GM13976 (cell line): ENCODE measurements at regions not wholly inside any gene's neighbourhood (a gene's known extent, or its start where the extent isn't known, plus 50 kb on each side); places are given as distances from the start of the nearest gene placed in this dataset.

Experiments
- DNase-seq: peaks from one replicate; pipeline ENCODE4 v3.0.0; 2012; ENCODE audit warnings: low spot score
- in situ Hi-C: fragments of 300-500 bp; cut with MboI; formaldehyde crosslinking; loops from one replicate; pipeline ENCODE4 v1.12.0; 2022; ENCODE audit warnings: low sequenced_read_pairs, mixed read lengths, inconsistent platforms; ENCODE audit not compliant: unreplicated experiment
- TF ChIP-seq, protein P1 (sequence below): IDR thresholded peaks from 2 replicates; pipeline ENCODE4 v1.5.1; 2012; ENCODE audit warnings: borderline replicate concordance, mild to moderate bottlenecking; ENCODE audit not compliant: insufficient read depth; ENCODE audit errors: extremely low read depth, missing control alignments, control extremely low read depth

DNA sequence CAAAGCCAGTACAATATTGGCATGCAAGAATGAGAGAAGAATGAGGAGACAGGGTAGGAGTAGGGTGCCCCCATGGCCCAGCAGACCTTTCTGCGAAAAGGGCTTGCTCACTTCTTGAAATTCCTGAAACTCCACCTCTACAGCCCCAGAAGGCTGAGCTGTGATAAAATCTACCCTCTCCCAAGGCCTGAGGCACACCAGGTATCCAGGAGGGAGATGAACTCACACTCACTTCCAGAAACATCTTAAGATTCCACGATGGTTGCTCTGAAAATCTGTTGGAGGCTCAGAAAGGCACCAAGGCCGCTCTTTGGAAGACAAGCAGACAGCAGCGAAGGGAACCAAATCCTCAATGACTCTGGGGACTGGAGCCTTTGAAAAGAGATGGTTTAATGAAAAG lies 297.5 kb downstream of the UACA start:
- TF ChIP-seq, protein P1, sequence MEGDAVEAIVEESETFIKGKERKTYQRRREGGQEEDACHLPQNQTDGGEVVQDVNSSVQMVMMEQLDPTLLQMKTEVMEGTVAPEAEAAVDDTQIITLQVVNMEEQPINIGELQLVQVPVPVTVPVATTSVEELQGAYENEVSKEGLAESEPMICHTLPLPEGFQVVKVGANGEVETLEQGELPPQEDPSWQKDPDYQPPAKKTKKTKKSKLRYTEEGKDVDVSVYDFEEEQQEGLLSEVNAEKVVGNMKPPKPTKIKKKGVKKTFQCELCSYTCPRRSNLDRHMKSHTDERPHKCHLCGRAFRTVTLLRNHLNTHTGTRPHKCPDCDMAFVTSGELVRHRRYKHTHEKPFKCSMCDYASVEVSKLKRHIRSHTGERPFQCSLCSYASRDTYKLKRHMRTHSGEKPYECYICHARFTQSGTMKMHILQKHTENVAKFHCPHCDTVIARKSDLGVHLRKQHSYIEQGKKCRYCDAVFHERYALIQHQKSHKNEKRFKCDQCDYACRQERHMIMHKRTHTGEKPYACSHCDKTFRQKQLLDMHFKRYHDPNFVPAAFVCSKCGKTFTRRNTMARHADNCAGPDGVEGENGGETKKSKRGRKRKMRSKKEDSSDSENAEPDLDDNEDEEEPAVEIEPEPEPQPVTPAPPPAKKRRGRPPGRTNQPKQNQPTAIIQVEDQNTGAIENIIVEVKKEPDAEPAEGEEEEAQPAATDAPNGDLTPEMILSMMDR, result no peak
- in situ Hi-C loops, result no loop called here
- no peak for DNase-seq

DNA sequence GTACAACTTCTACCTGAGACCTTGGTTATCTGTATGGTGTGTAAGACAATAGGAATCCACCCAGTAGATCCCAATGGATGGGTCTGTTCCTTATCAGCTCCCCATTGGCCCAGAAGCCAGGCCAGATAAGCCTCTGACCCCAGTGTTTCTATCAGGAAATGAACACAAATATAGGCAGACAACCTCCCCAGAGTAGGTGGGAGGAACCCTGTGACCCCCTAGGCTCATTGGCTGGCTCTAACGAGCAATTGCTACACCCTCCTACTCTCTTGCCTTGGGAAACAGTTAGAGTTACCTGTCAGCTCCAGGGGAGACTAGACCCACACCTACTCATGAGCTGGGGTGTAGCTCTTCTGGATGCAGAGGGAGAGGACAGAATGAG lies 299.9 kb downstream of the UACA start:
- TF ChIP-seq, protein P1, result no peak
- DNase-seq, result peak; percentile 54
- in situ Hi-C loops, result no loop called here

DNA sequence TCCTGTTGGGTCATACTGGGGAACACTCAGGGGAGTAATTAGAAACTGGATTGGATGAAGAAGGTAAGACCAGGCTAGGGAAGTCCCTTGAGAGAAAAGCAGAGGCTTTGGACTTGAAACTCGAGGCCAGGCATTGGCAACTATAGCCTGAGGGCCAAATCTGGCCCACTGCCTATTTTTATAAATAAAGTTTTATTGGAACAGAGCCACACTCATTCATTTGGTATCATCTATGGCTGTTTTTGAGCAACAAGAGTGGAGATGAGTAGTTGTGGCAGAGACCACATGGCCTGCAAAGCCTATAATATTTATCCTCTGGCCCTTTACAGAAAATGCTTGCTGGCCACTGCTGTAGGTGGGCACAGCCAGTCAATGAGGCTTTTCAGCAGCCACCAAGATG lies 301.4 kb downstream of the UACA start:
- TF ChIP-seq, protein P1, result no peak
- in situ Hi-C loops, result no loop called here
- DNase-seq, result no peak

DNA sequence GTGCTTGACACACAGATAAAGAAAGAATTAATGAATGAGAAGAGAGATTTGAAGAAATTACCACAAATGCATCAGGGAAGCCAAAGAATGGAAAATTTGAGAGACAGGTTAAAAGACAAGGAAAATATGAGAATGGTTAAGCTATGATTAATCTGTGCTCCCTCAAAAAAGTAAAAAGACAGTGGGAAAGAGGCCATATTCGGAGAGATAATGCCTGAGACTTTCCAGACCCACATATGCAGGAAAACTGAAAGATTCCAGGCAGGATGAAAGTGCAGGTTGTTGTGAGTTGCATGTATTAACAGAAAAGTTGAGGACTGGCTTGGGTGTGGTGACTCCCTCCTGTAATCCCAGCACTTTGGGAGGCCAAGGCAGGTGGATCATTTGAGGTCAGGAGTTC lies 302.3 kb downstream of the UACA start:
- DNase-seq, result no peak
- in situ Hi-C loops, result no loop called here
- TF ChIP-seq, protein P1, result no peak

DNA sequence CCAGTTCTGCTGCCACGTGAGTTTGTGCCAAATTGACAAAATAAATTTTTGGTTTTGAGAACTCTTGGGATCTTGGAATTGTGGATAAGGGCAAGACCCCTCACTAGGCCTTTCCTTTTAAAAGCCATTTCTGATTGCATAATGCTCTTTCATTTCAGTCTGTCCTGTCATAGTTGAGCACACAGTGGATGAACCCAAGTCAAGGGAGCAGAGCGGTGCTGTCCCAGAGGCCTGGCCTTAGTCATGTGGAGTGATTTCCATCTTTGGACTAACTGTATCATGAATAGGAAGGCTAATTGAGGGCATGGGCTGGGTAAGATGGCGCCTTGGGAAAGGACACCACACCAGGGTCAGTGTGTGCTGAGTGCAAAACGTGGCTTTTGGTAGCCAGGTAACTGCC lies 304.0 kb downstream of the UACA start:
- DNase-seq, result no peak
- TF ChIP-seq, protein P1, result no peak
- in situ Hi-C loops, result no loop called here

DNA sequence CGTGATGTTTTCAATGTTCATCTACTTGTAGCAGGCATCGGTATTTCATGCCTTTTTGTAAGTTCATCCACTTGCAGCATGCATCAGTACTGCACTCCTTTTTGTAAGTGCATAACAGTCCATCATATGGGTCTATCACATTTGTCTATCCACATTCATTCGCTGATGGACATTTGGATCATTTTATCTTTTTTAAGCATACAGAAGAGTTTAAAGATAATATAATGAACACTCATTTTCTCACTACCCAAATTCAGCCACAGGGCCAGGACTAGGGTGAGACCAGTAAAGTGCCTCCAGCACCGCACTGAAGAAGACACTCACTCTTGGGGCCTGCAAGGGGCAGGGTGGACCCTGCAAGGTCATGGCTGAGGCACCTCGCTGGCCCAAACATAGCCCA lies 309.6 kb downstream of the UACA start:
- TF ChIP-seq, protein P1, result no peak
- no peak for DNase-seq
- in situ Hi-C loops, result no loop called here

DNA sequence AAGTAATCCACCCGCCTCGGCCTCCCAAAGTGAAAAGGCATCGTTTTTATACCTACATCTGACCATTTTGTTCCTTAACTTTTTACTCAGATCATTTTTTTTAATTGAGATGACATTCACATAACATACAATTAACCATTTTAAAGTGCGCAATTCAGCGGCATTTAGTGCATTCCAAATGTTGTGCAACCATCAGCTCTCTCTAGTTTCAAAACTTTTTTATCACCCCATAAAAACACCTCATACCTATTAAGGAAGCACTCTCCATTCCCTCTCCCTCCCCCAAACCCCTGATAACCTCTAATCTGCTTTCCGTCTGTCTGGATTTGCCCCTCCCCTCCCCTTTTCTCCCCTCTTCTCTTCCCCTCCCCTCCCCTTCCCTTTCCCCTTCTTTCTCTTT lies 310.1 kb downstream of the UACA start:
- DNase-seq, result no peak
- TF ChIP-seq, protein P1, result no peak
- in situ Hi-C loops, result no loop called here
